GM20000 (cell line): ENCODE measurements at regions not wholly inside any gene's neighbourhood (a gene's known extent, or its start where the extent isn't known, plus 50 kb on each side); places are given as distances from the start of the nearest gene placed in this dataset.

Experiments
- DNase-seq: peaks from one replicate; pipeline ENCODE4 v3.0.0; 2012; ENCODE audit warnings: low spot score
- TF ChIP-seq, protein P1 (sequence below): IDR thresholded peaks from 2 replicates; pipeline ENCODE4 v1.5.1; 2012; ENCODE audit warnings: mild to moderate bottlenecking, control low read depth; ENCODE audit errors: extremely low read depth, missing control alignments

- no peak for DNase-seq
- TF ChIP-seq, protein P1, sequence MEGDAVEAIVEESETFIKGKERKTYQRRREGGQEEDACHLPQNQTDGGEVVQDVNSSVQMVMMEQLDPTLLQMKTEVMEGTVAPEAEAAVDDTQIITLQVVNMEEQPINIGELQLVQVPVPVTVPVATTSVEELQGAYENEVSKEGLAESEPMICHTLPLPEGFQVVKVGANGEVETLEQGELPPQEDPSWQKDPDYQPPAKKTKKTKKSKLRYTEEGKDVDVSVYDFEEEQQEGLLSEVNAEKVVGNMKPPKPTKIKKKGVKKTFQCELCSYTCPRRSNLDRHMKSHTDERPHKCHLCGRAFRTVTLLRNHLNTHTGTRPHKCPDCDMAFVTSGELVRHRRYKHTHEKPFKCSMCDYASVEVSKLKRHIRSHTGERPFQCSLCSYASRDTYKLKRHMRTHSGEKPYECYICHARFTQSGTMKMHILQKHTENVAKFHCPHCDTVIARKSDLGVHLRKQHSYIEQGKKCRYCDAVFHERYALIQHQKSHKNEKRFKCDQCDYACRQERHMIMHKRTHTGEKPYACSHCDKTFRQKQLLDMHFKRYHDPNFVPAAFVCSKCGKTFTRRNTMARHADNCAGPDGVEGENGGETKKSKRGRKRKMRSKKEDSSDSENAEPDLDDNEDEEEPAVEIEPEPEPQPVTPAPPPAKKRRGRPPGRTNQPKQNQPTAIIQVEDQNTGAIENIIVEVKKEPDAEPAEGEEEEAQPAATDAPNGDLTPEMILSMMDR: no peak
Observed at GRCh38 chr12:107223821-107224220, 130.5 kb upstream of the CRY1 start.

GRCh38 chr12:107225635-107226034 lies 132.3 kb upstream of the CRY1 start:
- TF ChIP-seq, protein P1: no peak
- DNase-seq: no peak

GRCh38 chr12:107226126-107226525 lies 132.8 kb upstream of the CRY1 start:
- no peak for DNase-seq
- TF ChIP-seq, protein P1: no peak

DNA sequence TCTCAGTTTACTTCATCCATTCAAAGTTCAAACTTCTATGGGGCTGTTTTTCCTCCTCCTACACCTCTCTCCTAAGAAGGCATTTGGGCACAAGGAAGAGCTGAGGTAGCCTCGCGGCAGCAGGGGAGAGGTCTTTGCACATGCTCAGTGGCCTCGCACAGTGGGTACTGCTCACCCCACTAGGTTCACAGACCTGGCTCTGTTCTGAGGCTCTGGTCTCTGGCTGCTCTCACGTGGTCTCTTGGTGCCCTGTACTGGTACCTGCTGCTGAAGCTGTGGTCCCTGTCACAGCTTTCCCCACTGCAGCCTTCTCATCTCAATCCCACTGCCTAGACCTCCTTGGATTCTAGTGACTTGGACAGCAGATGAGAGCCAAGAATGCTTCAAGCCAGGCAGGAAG lies 134.7 kb upstream of the CRY1 start:
- TF ChIP-seq, protein P1: no peak
- DNase-seq: no peak

DNA sequence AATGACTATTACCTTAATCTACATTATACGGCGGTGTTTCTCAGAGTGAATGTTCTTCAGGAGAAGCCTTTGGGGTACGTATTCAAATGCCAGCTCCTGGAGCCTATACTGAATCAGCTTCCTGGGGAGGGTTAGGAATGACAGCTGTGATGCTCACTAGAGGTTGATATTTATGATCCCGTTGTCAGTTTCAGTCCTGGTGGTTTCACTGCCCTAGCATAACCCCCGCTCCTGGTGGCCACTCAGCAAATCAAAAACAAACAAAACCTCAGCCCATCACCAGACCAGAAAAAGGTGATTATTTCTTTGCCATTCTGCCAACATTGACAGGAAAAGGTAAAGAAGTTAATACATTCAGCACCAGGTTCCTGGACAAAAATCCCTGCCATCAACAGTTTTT lies 136.5 kb upstream of the CRY1 start:
- TF ChIP-seq, protein P1: no peak
- DNase-seq: no peak

- TF ChIP-seq, protein P1: no peak
- DNase-seq: no peak
Observed at GRCh38 chr12:107231303-107231702, 138.0 kb upstream of the CRY1 start.

DNA sequence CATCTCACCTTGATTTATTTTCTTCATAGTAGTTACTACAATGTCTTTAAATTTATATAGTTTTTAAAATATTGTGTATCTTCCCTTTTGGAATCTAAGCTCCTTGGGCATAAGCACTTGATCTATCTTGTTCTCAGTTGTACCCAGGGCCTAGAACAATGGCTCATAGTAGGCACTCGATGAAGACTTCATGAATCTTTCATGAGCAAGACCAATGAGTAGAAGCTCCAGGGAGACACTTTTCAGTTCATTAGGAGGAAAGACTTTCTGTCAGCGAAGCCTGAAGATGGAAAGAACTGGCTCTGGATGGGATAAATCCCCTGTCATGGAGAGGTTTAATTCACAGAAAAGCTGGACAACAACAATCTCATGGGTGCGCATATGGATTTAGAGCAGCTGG lies 140.2 kb upstream of the CRY1 start:
- TF ChIP-seq, protein P1: no peak
- DNase-seq: no peak
